Esophagus squamous epithelium (tissue), 5 donors: ENCODE measurements at regions not wholly inside any gene's neighbourhood (a gene's known extent, or its start where the extent isn't known, plus 50 kb on each side); places are given as distances from the start of the nearest gene placed in this dataset.
"Not testable (repeated sequence)": the region's sequence is repeated elsewhere in the genome, so short reads cannot be mapped to it uniquely, and the experiment has no call there.

ENCODE experiments used
- DNase-seq: peaks from one replicate; lab custom pipeline; 2025; lab: John Stamatoyannopoulos, UW
- H3K27ac ChIP-seq, 4 donors: fragments of 200-600 bp; sonication (generic); one replicate each; pipeline ENCODE4 v1.5.1; 2016 to 2019; ENCODE audit warnings: mild to moderate bottlenecking in 1 of 4
- H3K27me3 ChIP-seq, 4 donors: fragments of 200-600 bp; sonication (generic); 1 replicate in 3 of 4; 2 replicates in 1 of 4; pipeline versions ENCODE4 v1.5.1 to v1.6.0; 2017 to 2021; ENCODE audit warnings: antibody characterized with exemption in 1 of 4
- H3K36me3 ChIP-seq, 3 donors: fragments of 200-600 bp; sonication (generic); one replicate each; pipeline ENCODE4 v1.5.1; 2016 to 2019
- H3K4me1 ChIP-seq, 3 donors: fragments of 200-600 bp; sonication (generic); one replicate each; pipeline ENCODE4 v1.5.1; 2017 to 2019
- H3K4me3 ChIP-seq, 4 donors: fragments of 200-600 bp; sonication (generic); 1 replicate in 3 of 4; 2 replicates in 1 of 4; pipeline ENCODE4 v1.5.1; 2016 to 2019; ENCODE audit warnings: mild to moderate bottlenecking in 2 of 4, moderate library complexity in 1 of 4
- H3K9me3 ChIP-seq, 3 donors: fragments of 200-600 bp; sonication (generic); one replicate each; pipeline ENCODE4 v1.5.1; 2016 to 2019
- CTCF ChIP-seq, 6 experiments: fragments of 450-650 bp in 4 of 6; fragments of 200-600 bp in 2 of 6; sonication (generic) in 2 of 6; IDR thresholded peaks; one replicate each; pipeline ENCODE4 v1.5.1; 2016 to 2019; ENCODE audit warnings: antibody characterized with exemption in 6 of 6, mild to moderate bottlenecking in 4 of 6, moderate library complexity in 4 of 6
- POLR2A ChIP-seq, 4 donors: fragments of 450-650 bp; IDR thresholded peaks; one replicate each; pipeline ENCODE4 v1.6.1; 2017; ENCODE audit warnings: antibody characterized with exemption in 4 of 4, mild to moderate bottlenecking in 4 of 4, moderate library complexity in 3 of 4
- WGBS, 2 donors: methylation state at CpG; one replicate each; pipeline ENCODE4 v1.1.5; 2018; 5-methylcytosine and 5-hydroxymethylcytosine counted together
- intact Hi-C: fragments of 100-400 bp; cut with DNase I; formaldehyde crosslinking; loops from one replicate; pipeline ENCODE4 v1.15.0; 2022
- donor health status: DM: yes; HTN: yes; CAD: no.

GRCh38 chr2:103176294-103176915 lies 414.6 kb downstream of the TMEM182 start:
- no peak for DNase-seq
- no peak overlapping the region for H3K4me3 ChIP-seq
- TF ChIP-seq CTCF (IDR thresholded peaks at IDR 0.05): no peak
- TF ChIP-seq POLR2A (IDR thresholded peaks at IDR 0.05): no peak
- no peaks in the 10 kb centered on the region for H3K27me3 ChIP-seq
- no peaks in the 10 kb centered on the region for H3K4me1 ChIP-seq
- intact Hi-C loops: no loop called here
- no peaks in the 10 kb centered on the region for H3K36me3 ChIP-seq
- H3K9me3 ChIP-seq: no peaks in the 10 kb centered on the region
- no peak overlapping the region for H3K27ac ChIP-seq
- 82 to 87% methylated on average over 12 to 15 of the region's 15 CpGs for WGBS, 2 donors

- no peaks in the 10 kb centered on the region for H3K9me3 ChIP-seq
- WGBS, 2 donors: 16 to 37% methylated on average over 3 of the region's 3 CpGs
- no peaks in the 10 kb centered on the region for H3K36me3 ChIP-seq
- no peaks in the 10 kb centered on the region for H3K4me1 ChIP-seq
- intact Hi-C loops: no loop called here
- H3K27ac ChIP-seq: no peak overlapping the region
- H3K4me3 ChIP-seq: no peak overlapping the region
- TF ChIP-seq CTCF (IDR thresholded peaks at IDR 0.05) (no peak), POLR2A (IDR thresholded peaks at IDR 0.05) (no peak)
- DNase-seq: no peak
- no peaks in the 10 kb centered on the region for H3K27me3 ChIP-seq
These were observed 418.0 kb downstream of the TMEM182 start for GRCh38 chr2:103179798-103180197.

GRCh38 chr2:103183061-103183460 lies 421.2 kb downstream of the TMEM182 start:
- no peak for DNase-seq
- no peak for TF ChIP-seq POLR2A (IDR thresholded peaks at IDR 0.05)
- no peak for TF ChIP-seq CTCF (IDR thresholded peaks at IDR 0.05)
- Histone ChIP-seq H3K4me1 (no peaks in the 10 kb centered on the region), H3K27me3 (no peaks in the 10 kb centered on the region), H3K4me3 (no peak overlapping the region), H3K9me3 (no peaks in the 10 kb centered on the region), H3K36me3 (no peaks in the 10 kb centered on the region), H3K27ac (no peak overlapping the region)
- WGBS, 2 donors: 79 to 100% methylated on average over 1 of the region's 1 CpG
- intact Hi-C loops: no loop called here

GRCh38 chr2:103196802-103197201 lies 435.0 kb downstream of the TMEM182 start:
- intact Hi-C loops: no loop called here
- no peaks in the 10 kb centered on the region for H3K4me1 ChIP-seq
- no peak overlapping the region for H3K4me3 ChIP-seq
- no peak overlapping the region for H3K27ac ChIP-seq
- no peak for DNase-seq
- H3K9me3 ChIP-seq: peaks cover 0 to 10% (median 0%) of the 10 kb centered on the region in 3 donors
- H3K36me3 ChIP-seq: no peaks in the 10 kb centered on the region
- TF ChIP-seq POLR2A (IDR thresholded peaks at IDR 0.05): no peak
- no peak for TF ChIP-seq CTCF (IDR thresholded peaks at IDR 0.05)
- H3K27me3 ChIP-seq: no peaks in the 10 kb centered on the region
- 69 to 80% methylated on average over 3 of the region's 3 CpGs for WGBS, 2 donors

- H3K27ac ChIP-seq, DNase-seq, H3K27me3 ChIP-seq, H3K36me3 ChIP-seq, intact Hi-C loops, H3K4me1 ChIP-seq, H3K4me3 ChIP-seq: not testable (repeated sequence)
- WGBS, 2 donors: 56 to 67% methylated on average over 2 to 3 of the region's 4 CpGs
- H3K9me3 ChIP-seq: peaks cover 0 to 10% (median 0%) of the 10 kb centered on the region in 3 donors
These were observed 438.9 kb downstream of the TMEM182 start for GRCh38 chr2:103200774-103201173.

GRCh38 chr2:103208916-103209315 lies 447.1 kb downstream of the TMEM182 start:
- WGBS, 2 donors: 34 to 55% methylated on average over 3 of the region's 3 CpGs
- H3K27ac ChIP-seq: no peak overlapping the region
- intact Hi-C loops: no loop called here
- no peak for DNase-seq
- no peaks in the 10 kb centered on the region for H3K36me3 ChIP-seq
- H3K4me3 ChIP-seq: no peak overlapping the region
- H3K4me1 ChIP-seq: no peaks in the 10 kb centered on the region
- no peak for TF ChIP-seq CTCF (IDR thresholded peaks at IDR 0.05)
- TF ChIP-seq POLR2A (IDR thresholded peaks at IDR 0.05): no peak
- H3K9me3 ChIP-seq: no peaks in the 10 kb centered on the region
- no peaks in the 10 kb centered on the region for H3K27me3 ChIP-seq
